NT2/D1 (cell line): ENCODE measurements at regions not wholly inside any gene's neighbourhood (a gene's known extent, or its start where the extent isn't known, plus 50 kb on each side); places are given as distances from the start of the nearest gene placed in this dataset.

Source experiments
- DNase-seq: peaks from one replicate; pipeline ENCODE4 v3.0.0-alpha.2; 2011; ENCODE audit warnings: low read depth, low spot score
- H3K27me3 ChIP-seq: 2 replicates; pipeline ENCODE4 v1.6.0; 2011; ENCODE audit warnings: mild to moderate bottlenecking; ENCODE audit not compliant: insufficient read length, insufficient read depth
- H3K36me3 ChIP-seq: 2 replicates; pipeline ENCODE4 v1.6.1; 2011; ENCODE audit warnings: mild to moderate bottlenecking, low read length, mixed read lengths; ENCODE audit not compliant: insufficient read depth, insufficient read length
- H3K4me1 ChIP-seq: 2 replicates; pipeline ENCODE4 v1.5.1; 2011; ENCODE audit not compliant: insufficient read depth, insufficient read length
- H3K4me3 ChIP-seq: 2 replicates; pipeline ENCODE4 v1.5.1; 2011; ENCODE audit warnings: low read depth; ENCODE audit not compliant: insufficient read length
- H3K9ac ChIP-seq: 2 replicates; pipeline ENCODE4 v1.6.0; 2011; ENCODE audit warnings: low read depth; ENCODE audit not compliant: insufficient read length
- H3K9me3 ChIP-seq: 2 replicates; pipeline ENCODE4 v1.5.1; 2011; ENCODE audit warnings: mild to moderate bottlenecking, low read length; ENCODE audit not compliant: insufficient read depth
- SUZ12 ChIP-seq: IDR thresholded peaks from 2 replicates; pipeline ENCODE4 v1.6.1; 2011; ENCODE audit not compliant: insufficient read length, insufficient read depth; ENCODE audit errors: extremely low read depth
- YY1 ChIP-seq: IDR thresholded peaks from 2 replicates; pipeline ENCODE4 v1.6.1; 2011; ENCODE audit not compliant: insufficient read length, insufficient read depth
- ZNF274 ChIP-seq: IDR thresholded peaks from 2 replicates; pipeline ENCODE4 v1.6.1; 2011; ENCODE audit warnings: mild to moderate bottlenecking, low read depth, low read length

- H3K4me1 ChIP-seq, result peaks cover 15% of the 10 kb centered on the region
- no peak overlapping the region for H3K9ac ChIP-seq
- TF ChIP-seq ZNF274 (no peak), SUZ12 (no peak), YY1 (no peak)
- H3K4me3 ChIP-seq, result no peak overlapping the region
- H3K27me3 ChIP-seq, result no peaks in the 10 kb centered on the region
- peaks cover 7% of the 10 kb centered on the region; the same call in 1 of the 2 replicates for H3K9me3 ChIP-seq
- H3K36me3 ChIP-seq, result no peaks in the 10 kb centered on the region
- DNase-seq, result peak; percentile 27
Observed at GRCh38 chr20:58131151-58131550, 97.3 kb downstream of the ANKRD60 start.

GRCh38 chr20:58130581-58130980 is 97.9 kb downstream of the ANKRD60 start:
- DNase-seq, result no peak
- Histone ChIP-seq H3K27me3 (no peaks in the 10 kb centered on the region), H3K9ac (no peak overlapping the region), H3K9me3 (peaks cover 12% of the 10 kb centered on the region), H3K36me3 (no peaks in the 10 kb centered on the region), H3K4me1 (peaks cover 15% of the 10 kb centered on the region), H3K4me3 (no peak overlapping the region)
- TF ChIP-seq ZNF274 (no peak), SUZ12 (no peak), YY1 (no peak)

GRCh38 chr20:58130156-58130555 is 98.3 kb downstream of the ANKRD60 start:
- no peaks in the 10 kb centered on the region for H3K27me3 ChIP-seq
- DNase-seq, result no peak
- H3K9me3 ChIP-seq, result peaks cover 17% of the 10 kb centered on the region
- H3K4me1 ChIP-seq, result peaks cover 13% of the 10 kb centered on the region
- no peak for TF ChIP-seq SUZ12
- TF ChIP-seq YY1, result no peak
- no peak for TF ChIP-seq ZNF274
- no peak overlapping the region for H3K4me3 ChIP-seq
- H3K9ac ChIP-seq, result peak overlapping the region; percentile 37
- H3K36me3 ChIP-seq, result no peaks in the 10 kb centered on the region

- Histone ChIP-seq H3K4me3 (no peak overlapping the region), H3K36me3 (no peaks in the 10 kb centered on the region), H3K27me3 (no peaks in the 10 kb centered on the region), H3K9me3 (peaks cover 17% of the 10 kb centered on the region), H3K9ac (peak overlapping the region; percentile 37), H3K4me1 (peaks cover 10% of the 10 kb centered on the region)
- TF ChIP-seq ZNF274 (no peak), SUZ12 (no peak)
- no peak for DNase-seq
Observed at GRCh38 chr20:58129721-58130151, 98.7 kb downstream of the ANKRD60 start.

GRCh38 chr20:58128635-58129625 is 99.5 kb downstream of the ANKRD60 start:
- TF ChIP-seq SUZ12, result no peak
- TF ChIP-seq ZNF274, result no peak
- Histone ChIP-seq H3K9ac (no peak overlapping the region), H3K4me3 (no peak overlapping the region), H3K4me1 (peaks cover 10% of the 10 kb centered on the region), H3K36me3 (no peaks in the 10 kb centered on the region), H3K27me3 (no peaks in the 10 kb centered on the region), H3K9me3 (peaks cover 17% of the 10 kb centered on the region)
- DNase-seq, result no peak

- Histone ChIP-seq H3K4me3 (no peak overlapping the region), H3K36me3 (no peaks in the 10 kb centered on the region), H3K4me1 (peaks cover 8% of the 10 kb centered on the region), H3K27me3 (no peaks in the 10 kb centered on the region), H3K9ac (no peak overlapping the region), H3K9me3 (peaks cover 17% of the 10 kb centered on the region)
- no peak for TF ChIP-seq ZNF274
- TF ChIP-seq SUZ12, result no peak
- TF ChIP-seq YY1, result no peak
- no peak for DNase-seq
Observed at GRCh38 chr20:58127701-58128111, 100.7 kb downstream of the ANKRD60 start.

GRCh38 chr20:58125726-58126125 is 102.7 kb downstream of the ANKRD60 start:
- H3K9ac ChIP-seq, result no peak overlapping the region

More at GRCh38 chr20:58125726-58126125, 102.7 kb downstream of the ANKRD60 start:
- no peak for DNase-seq
- Histone ChIP-seq H3K9me3 (peaks cover 17% of the 10 kb centered on the region), H3K36me3 (no peaks in the 10 kb centered on the region), H3K4me1 (peaks cover 7% of the 10 kb centered on the region), H3K4me3 (no peak overlapping the region), H3K27me3 (no peaks in the 10 kb centered on the region)
- TF ChIP-seq SUZ12 (no peak), ZNF274 (no peak), YY1 (no peak)
